B cell (primary cell): ENCODE measurements at regions not wholly inside any gene's neighbourhood (a gene's known extent, or its start where the extent isn't known, plus 50 kb on each side); places are given as distances from the start of the nearest gene placed in this dataset.

Experiments used
- EZH2 ChIP-seq: IDR thresholded peaks from 2 replicates; pipeline ENCODE4 v1.6.1; 2012; ENCODE audit warnings: borderline replicate concordance, low read depth, mild to moderate bottlenecking, moderate library complexity, low read length; ENCODE audit not compliant: insufficient read depth, poor library complexity, severe bottlenecking
- TF ChIP-seq, protein P1 (sequence below): fragments of 200-600 bp; IDR thresholded peaks from one replicate; pipeline ENCODE4 v1.8.0; 2022; ENCODE audit warnings: antibody characterized with exemption, mild to moderate bottlenecking

DNA sequence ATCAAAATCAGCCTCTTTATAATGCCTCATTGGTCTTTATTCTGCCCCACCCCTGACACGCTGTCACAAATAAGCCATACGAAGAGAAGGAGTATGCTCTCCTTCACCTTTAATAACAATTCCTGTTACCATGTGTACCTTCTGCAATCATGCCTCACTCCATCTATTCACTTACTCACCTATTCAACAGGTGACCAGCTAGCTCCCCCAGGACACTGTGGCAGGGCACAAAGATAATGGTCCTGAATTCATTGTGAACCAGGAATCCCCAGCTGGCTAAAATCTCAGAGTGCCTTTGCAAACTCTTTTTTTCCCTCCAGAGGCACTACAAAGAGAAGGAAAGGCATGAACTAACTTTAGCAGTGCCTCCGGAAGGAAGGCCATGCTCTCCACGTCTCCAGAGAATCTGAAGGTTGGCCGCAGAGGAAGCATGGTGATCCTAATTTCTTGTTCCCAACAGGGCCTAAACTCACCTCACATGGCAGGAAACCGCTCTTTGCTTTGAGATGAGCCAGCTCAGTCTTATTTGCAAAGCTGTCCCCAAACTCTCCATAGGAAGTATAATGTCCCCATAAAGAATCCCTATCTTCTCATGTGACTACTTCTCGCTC, 590.3 kb downstream of the BUD13 start:
- TF ChIP-seq, protein P1, sequence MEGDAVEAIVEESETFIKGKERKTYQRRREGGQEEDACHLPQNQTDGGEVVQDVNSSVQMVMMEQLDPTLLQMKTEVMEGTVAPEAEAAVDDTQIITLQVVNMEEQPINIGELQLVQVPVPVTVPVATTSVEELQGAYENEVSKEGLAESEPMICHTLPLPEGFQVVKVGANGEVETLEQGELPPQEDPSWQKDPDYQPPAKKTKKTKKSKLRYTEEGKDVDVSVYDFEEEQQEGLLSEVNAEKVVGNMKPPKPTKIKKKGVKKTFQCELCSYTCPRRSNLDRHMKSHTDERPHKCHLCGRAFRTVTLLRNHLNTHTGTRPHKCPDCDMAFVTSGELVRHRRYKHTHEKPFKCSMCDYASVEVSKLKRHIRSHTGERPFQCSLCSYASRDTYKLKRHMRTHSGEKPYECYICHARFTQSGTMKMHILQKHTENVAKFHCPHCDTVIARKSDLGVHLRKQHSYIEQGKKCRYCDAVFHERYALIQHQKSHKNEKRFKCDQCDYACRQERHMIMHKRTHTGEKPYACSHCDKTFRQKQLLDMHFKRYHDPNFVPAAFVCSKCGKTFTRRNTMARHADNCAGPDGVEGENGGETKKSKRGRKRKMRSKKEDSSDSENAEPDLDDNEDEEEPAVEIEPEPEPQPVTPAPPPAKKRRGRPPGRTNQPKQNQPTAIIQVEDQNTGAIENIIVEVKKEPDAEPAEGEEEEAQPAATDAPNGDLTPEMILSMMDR: no peak
- TF ChIP-seq EZH2: no peak
